Lower leg skin (tissue), 4 donors: ENCODE measurements at regions not wholly inside any gene's neighbourhood (a gene's known extent, or its start where the extent isn't known, plus 50 kb on each side); places are given as distances from the start of the nearest gene placed in this dataset.

Experiments used
- DNase-seq, 2 donors: peaks; one replicate each; pipeline ENCODE4 v3.0.0-alpha.2; 2019; ENCODE audit warnings: low spot score in 2 of 2
- H3K4me3 ChIP-seq: fragments of 200-600 bp; sonication (generic); 2 replicates; pipeline ENCODE4 v1.5.1; 2017; ENCODE audit warnings: mild to moderate bottlenecking, low read depth; ENCODE audit not compliant: poor library complexity, severe bottlenecking
- CTCF ChIP-seq, 3 donors: fragments of 450-650 bp; IDR thresholded peaks; one replicate each; pipeline ENCODE4 v1.5.1; 2016; ENCODE audit warnings: antibody characterized with exemption in 3 of 3, mild to moderate bottlenecking in 3 of 3, moderate library complexity in 2 of 3
- POLR2A ChIP-seq, 2 donors: fragments of 450-650 bp; IDR thresholded peaks; one replicate each; pipeline ENCODE4 v1.6.1; 2016 to 2017; ENCODE audit warnings: antibody characterized with exemption in 2 of 2, mild to moderate bottlenecking in 1 of 2, moderate library complexity in 1 of 2
- WGBS, 2 donors: methylation state at CpG; one replicate each; pipeline ENCODE4 v1.1.5; 2018; 5-methylcytosine and 5-hydroxymethylcytosine counted together
- intact Hi-C: fragments of 100-400 bp; cut with DNase I; formaldehyde crosslinking; loops from one replicate; pipeline ENCODE4 v1.15.0; 2023; ENCODE audit warnings: low total_unique reads

- intact Hi-C loops: no loop called here
- DNase-seq: no peak
- no peak overlapping the region for H3K4me3 ChIP-seq
- TF ChIP-seq CTCF (IDR thresholded peaks at IDR 0.05) (no peak), POLR2A (IDR thresholded peaks at IDR 0.05) (no peak)
Observed at GRCh38 chr12:58776144-58776543, 144.2 kb downstream of the LRIG3 start.

- TF ChIP-seq CTCF (IDR thresholded peaks at IDR 0.05): no peak
- no peak for TF ChIP-seq POLR2A (IDR thresholded peaks at IDR 0.05)
- H3K4me3 ChIP-seq: no peak overlapping the region
- intact Hi-C loops: no loop called here
- no peak for DNase-seq
Observed at GRCh38 chr12:58777815-58778214, 142.5 kb downstream of the LRIG3 start.

- DNase-seq: no peak
- H3K4me3 ChIP-seq: no peak overlapping the region
- WGBS, 2 donors: 93 to 95% methylated on average over 5 of the region's 5 CpGs
- intact Hi-C loops: no loop called here
- TF ChIP-seq CTCF (IDR thresholded peaks at IDR 0.05) (no peak), POLR2A (IDR thresholded peaks at IDR 0.05) (no peak)
Observed at GRCh38 chr12:58781609-58782008, 138.7 kb downstream of the LRIG3 start.

DNA sequence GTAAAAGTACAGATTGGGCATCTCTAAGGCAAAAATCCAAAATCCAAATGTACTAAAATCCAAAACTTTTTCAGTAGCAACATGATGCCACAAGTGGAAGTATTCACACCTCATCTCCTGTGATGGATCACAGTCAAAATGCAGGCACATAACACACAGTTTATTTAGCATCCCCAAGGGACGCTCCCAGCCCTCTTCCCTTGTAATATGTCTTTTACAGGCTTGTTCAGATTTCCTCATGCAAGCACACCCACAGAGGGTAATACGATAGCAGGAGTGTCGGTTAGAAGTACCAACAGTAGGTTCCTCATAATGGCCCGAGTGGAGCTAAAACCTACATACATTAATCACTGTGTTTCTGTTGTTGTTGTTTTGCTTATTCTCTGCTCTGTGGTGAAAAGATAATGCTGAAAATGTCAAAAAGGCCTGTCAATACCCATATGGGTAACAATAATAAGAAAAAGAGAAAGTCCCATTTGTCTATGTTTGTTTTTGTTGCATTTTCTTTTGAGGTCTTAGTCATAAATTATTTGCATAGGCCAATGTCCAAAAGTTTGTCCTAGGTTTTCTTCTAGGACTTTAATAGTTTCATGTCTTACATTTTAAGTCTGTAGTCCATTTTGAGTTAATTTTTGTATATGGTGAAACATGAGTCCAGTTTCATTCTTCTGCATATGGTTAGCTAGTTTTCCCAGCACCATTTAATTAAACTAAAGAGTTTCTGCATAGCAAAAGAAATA lies 133.1 kb downstream of the LRIG3 start:
- TF ChIP-seq CTCF (IDR thresholded peaks at IDR 0.05) (no peak), POLR2A (IDR thresholded peaks at IDR 0.05) (no peak)
- no peak overlapping the region for H3K4me3 ChIP-seq
- no peak for DNase-seq
- intact Hi-C loops: no loop called here
- 83 to 92% methylated on average over 4 of the region's 4 CpGs for WGBS, 2 donors

- no peak overlapping the region for H3K4me3 ChIP-seq
- TF ChIP-seq CTCF (IDR thresholded peaks at IDR 0.05) (no peak), POLR2A (IDR thresholded peaks at IDR 0.05) (no peak)
- intact Hi-C loops: no loop called here
- WGBS, 2 donors: 93 to 95% methylated on average over 6 of the region's 6 CpGs
- no peak for DNase-seq
Observed at GRCh38 chr12:58794859-58795258, 125.4 kb downstream of the LRIG3 start.

DNA sequence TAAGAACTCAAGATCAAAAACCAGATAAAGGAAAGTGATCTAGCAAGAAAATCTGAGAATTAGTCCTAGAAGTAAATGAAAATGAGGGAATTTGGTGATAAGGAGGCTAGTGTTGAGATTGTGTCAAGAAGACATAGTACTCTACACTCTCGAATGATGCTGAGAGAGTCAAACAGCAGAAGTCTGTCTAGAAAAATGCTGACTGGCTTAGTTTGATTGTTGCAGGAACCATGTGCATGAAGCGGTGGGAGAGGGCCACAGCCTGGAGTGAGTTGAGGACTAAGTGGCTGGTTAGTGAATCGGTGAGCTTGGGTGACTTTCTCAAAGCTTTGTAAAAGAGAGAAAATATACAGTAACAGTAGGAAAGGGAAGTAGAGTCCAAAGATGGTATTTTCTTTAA lies 124.5 kb downstream of the LRIG3 start:
- 91 to 95% methylated on average over 3 of the region's 3 CpGs for WGBS, 2 donors
- TF ChIP-seq POLR2A (IDR thresholded peaks at IDR 0.05) (no peak), CTCF (IDR thresholded peaks at IDR 0.05) (no peak)
- H3K4me3 ChIP-seq: no peak overlapping the region
- no peak for DNase-seq
- intact Hi-C loops: no loop called here
